Kidney epithelial cell (primary cell): ENCODE measurements at regions not wholly inside any gene's neighbourhood (a gene's known extent, or its start where the extent isn't known, plus 50 kb on each side); places are given as distances from the start of the nearest gene placed in this dataset.

Experiments
- DNase-seq: peaks from one replicate; pipeline ENCODE4 v3.0.0-alpha.2; 2010; ENCODE audit warnings: low read depth
- H3K27me3 ChIP-seq: 2 replicates; pipeline ENCODE4 v1.6.0; 2011; ENCODE audit warnings: low read length; ENCODE audit not compliant: control insufficient read depth, insufficient read depth
- H3K36me3 ChIP-seq: 2 replicates; pipeline ENCODE4 v1.5.1; 2011; ENCODE audit warnings: low read length; ENCODE audit not compliant: control insufficient read depth, insufficient read depth
- H3K4me3 ChIP-seq: 2 replicates; pipeline ENCODE4 v1.5.1; 2011; ENCODE audit warnings: low read depth, mild to moderate bottlenecking, control low read depth, low read length
- CTCF ChIP-seq: IDR thresholded peaks from 2 replicates; pipeline ENCODE4 v1.5.1; 2011; ENCODE audit warnings: mild to moderate bottlenecking, moderate library complexity, low read length, control low read depth, inconsistent platforms; ENCODE audit not compliant: insufficient read depth, poor library complexity, severe bottlenecking

GRCh38 chr15:94829887-94830884 lies 598.8 kb downstream of the MCTP2 start:
- H3K4me3 ChIP-seq = no peak overlapping the region
- no peak for DNase-seq
- TF ChIP-seq CTCF = no peak
- no peaks in the 10 kb centered on the region for H3K27me3 ChIP-seq
- no peaks in the 10 kb centered on the region for H3K36me3 ChIP-seq

GRCh38 chr15:94834000-94834399 lies 602.6 kb downstream of the MCTP2 start:
- no peaks in the 10 kb centered on the region for H3K36me3 ChIP-seq
- H3K27me3 ChIP-seq = no peaks in the 10 kb centered on the region
- H3K4me3 ChIP-seq = no peak overlapping the region
- no peak for TF ChIP-seq CTCF
- no peak for DNase-seq

GRCh38 chr15:94834494-94834893 lies 603.1 kb downstream of the MCTP2 start:
- Histone ChIP-seq H3K27me3 (no peaks in the 10 kb centered on the region), H3K36me3 (no peaks in the 10 kb centered on the region), H3K4me3 (no peak overlapping the region)
- TF ChIP-seq CTCF = no peak
- DNase-seq = no peak

GRCh38 chr15:94838281-94838680 lies 606.9 kb downstream of the MCTP2 start:
- no peak for TF ChIP-seq CTCF
- Histone ChIP-seq H3K36me3 (no peaks in the 10 kb centered on the region), H3K4me3 (no peak overlapping the region), H3K27me3 (no peaks in the 10 kb centered on the region)
- no peak for DNase-seq

GRCh38 chr15:94840794-94841783 lies 609.7 kb downstream of the MCTP2 start:
- Histone ChIP-seq H3K27me3 (no peaks in the 10 kb centered on the region), H3K4me3 (no peak overlapping the region), H3K36me3 (no peaks in the 10 kb centered on the region)
- no peak for TF ChIP-seq CTCF
- DNase-seq = no peak
